ENCODE measurements at regions not wholly inside any gene's neighbourhood (a gene's known extent, or its start where the extent isn't known, plus 50 kb on each side); places are given as distances from the start of the nearest gene placed in this dataset.

GRCh38 chr1:80846966-80847365 is 953.8 kb upstream of the ADGRL2 start:
- no peak for DNase-seq

- no peak for DNase-seq
Measured at GRCh38 chr1:80842796-80843195, 957.9 kb upstream of the ADGRL2 start.

- no peak for DNase-seq
Measured at GRCh38 chr1:80841261-80841660, 959.5 kb upstream of the ADGRL2 start.

GRCh38 chr1:80837066-80837465 is 963.7 kb upstream of the ADGRL2 start:
- DNase-seq = no peak

- no peak for DNase-seq
Measured at GRCh38 chr1:80836505-80836904, 964.2 kb upstream of the ADGRL2 start.

- DNase-seq = no peak
Measured at GRCh38 chr1:80827666-80828065, 973.1 kb upstream of the ADGRL2 start.

- no peak for DNase-seq
Measured at GRCh38 chr1:80825067-80825466, 975.7 kb upstream of the ADGRL2 start.

GRCh38 chr1:80818211-80818610 is 982.5 kb upstream of the ADGRL2 start:
- no peak for DNase-seq

- DNase-seq = no peak
Measured at GRCh38 chr1:80807981-80808380, 992.8 kb upstream of the ADGRL2 start.

- DNase-seq = no peak
Measured at GRCh38 chr1:80806431-80806830, 994.3 kb upstream of the ADGRL2 start.

- no peak for DNase-seq
Measured at GRCh38 chr1:80801695-80802094, 999.0 kb upstream of the ADGRL2 start.

- DNase-seq = no peak
Measured at GRCh38 chr1:80799457-80799856, 1001.3 kb upstream of the ADGRL2 start.

GRCh38 chr1:80779275-80779674 is 1021.5 kb upstream of the ADGRL2 start:
- no peak for DNase-seq

- no peak for DNase-seq
Measured at GRCh38 chr1:80778094-80778840, 1022.5 kb upstream of the ADGRL2 start.

GRCh38 chr1:80776266-80776665 is 1024.5 kb upstream of the ADGRL2 start:
- DNase-seq = no peak

- DNase-seq = no peak
Measured at GRCh38 chr1:80769208-80769750, 1031.5 kb upstream of the ADGRL2 start.

GRCh38 chr1:80767711-80768110 is 1033.0 kb upstream of the ADGRL2 start:
- DNase-seq = no peak

GRCh38 chr1:80759354-80759753 is 1041.4 kb upstream of the ADGRL2 start:
- DNase-seq = no peak

- DNase-seq = no peak
Measured at GRCh38 chr1:80755944-80756343, 1044.8 kb upstream of the ADGRL2 start.

GRCh38 chr1:80751204-80751603 is 1049.5 kb upstream of the ADGRL2 start:
- DNase-seq = no peak

- no peak for DNase-seq
Measured at GRCh38 chr1:80731241-80731894, 1069.4 kb upstream of the ADGRL2 start.

GRCh38 chr1:80722611-80723010 is 1078.1 kb upstream of the ADGRL2 start:
- DNase-seq = no peak

- no peak for DNase-seq
Measured at GRCh38 chr1:80706526-80706925, 1094.2 kb upstream of the ADGRL2 start.

GRCh38 chr1:80678438-80678837 is 1122.3 kb upstream of the ADGRL2 start:
- DNase-seq = no peak

All from fibroblast of skin of right quadriceps (primary cell).